Heart left ventricle (tissue), 16 donors: ENCODE measurements at regions not wholly inside any gene's neighbourhood (a gene's known extent, or its start where the extent isn't known, plus 50 kb on each side); places are given as distances from the start of the nearest gene placed in this dataset.

Source experiments
- ATAC-seq, 4 donors: fragments of 200-7000 bp; cut with Tn5 transposase; one replicate each; pipeline ENCODE4 v1.9.1; 2020 to 2022; ENCODE audit warnings: moderate library complexity in 4 of 4, mild to moderate bottlenecking in 3 of 4, moderate number of reproducible peaks in 1 of 4
- DNase-seq, 5 donors: peaks; one replicate each; pipeline ENCODE4 v3.0.0-alpha.2; 2020
- H3K27ac ChIP-seq, 12 donors: fragments of 200-600 bp; sonication (generic) in 4 of 12; one replicate each; pipeline versions ENCODE4 v1.5.0 to v1.8.0; 2016 to 2022; ENCODE audit warnings: mild to moderate bottlenecking in 2 of 12
- H3K27me3 ChIP-seq, 9 donors: fragments of 200-600 bp; sonication (generic) in 2 of 9; one replicate each; pipeline versions ENCODE4 v1.5.1 to v1.8.0; 2016 to 2022; ENCODE audit warnings: mild to moderate bottlenecking in 3 of 9
- H3K36me3 ChIP-seq, 9 donors: fragments of 200-600 bp; sonication (generic) in 2 of 9; one replicate each; pipeline versions ENCODE4 v1.5.0 to v1.8.0; 2018 to 2022; ENCODE audit warnings: mild to moderate bottlenecking in 2 of 9
- H3K4me1 ChIP-seq, 12 donors: fragments of 200-600 bp; sonication (generic) in 4 of 12; one replicate each; pipeline versions ENCODE4 v1.5.0 to v1.8.0; 2016 to 2022; ENCODE audit warnings: mild to moderate bottlenecking in 3 of 12
- H3K4me3 ChIP-seq, 12 donors: fragments of 200-600 bp; sonication (generic) in 4 of 12; one replicate each; pipeline versions ENCODE4 v1.5.0 to v1.8.0; 2017 to 2022; ENCODE audit warnings: mild to moderate bottlenecking in 9 of 12, moderate library complexity in 4 of 12
- H3K9me3 ChIP-seq, 12 donors: fragments of 200-600 bp; sonication (generic) in 4 of 12; one replicate each; pipeline versions ENCODE4 v1.5.0 to v1.8.0; 2016 to 2022; ENCODE audit warnings: mild to moderate bottlenecking in 1 of 12
- CTCF ChIP-seq, 12 donors: fragments of 200-600 bp; sonication (generic) in 4 of 12; IDR thresholded peaks; one replicate each; pipeline versions ENCODE4 v1.5.0 to v1.8.0; 2018 to 2022; ENCODE audit warnings: antibody characterized with exemption in 12 of 12, mild to moderate bottlenecking in 5 of 12
- POLR2A ChIP-seq, 2 donors: fragments of 450-650 bp; IDR thresholded peaks; one replicate each; pipeline ENCODE4 v1.6.1; 2017; ENCODE audit warnings: antibody characterized with exemption in 2 of 2, mild to moderate bottlenecking in 2 of 2, moderate library complexity in 2 of 2
- WGBS, 4 donors: extraction: QIAGEN DNeasy Blood & Tissue Kit in 2 of 4; methylation state at CpG; one replicate each; pipeline versions ENCODE4 v1.1.5 to v1.1.7; 2013 to 2018; 5-methylcytosine and 5-hydroxymethylcytosine counted together
- intact Hi-C, 10 donors: fragments of 100-400 bp; cut with DNase I; formaldehyde crosslinking; loops; one replicate each; pipeline versions ENCODE4 v1.11.1 to v1.14.2; 2022
- donor health status: ischemic (EF 13 %, LVEDD 7.1; RV severe dilation, severe dysfunction).
- donor health status: healthy with polysubstance abuse.
- donor health status: DM: no; HTN: yes; CAD: no.
- donor health status: DM: no; HTN: no; CAD: no.
- donor health status: ischemic (EF 25% LVEDD 6.9; RV normal size, moderate dysfunction).
- donor health status: ischemic (EF 25% LVEDD 5.7; RV mildly dilated, moderate dysfunction).
- donor health status: healthy.
- donor health status: DM: yes; HTN: yes; CAD: no.
- donor health status: ischemic (EF 35%, LVEDD 5.7; RV mildly dilated, moderate dysfunction).
- donor health status: nonischemic (EF 11% LVEDD 7.7; RV severe dilation, severe dysfunction).
- donor health status: DM: yes; HTN: yes; CAD: no.
- donor health status: PGD.
- donor health status: ischemic (EF 29% LVEDD 5.4; RV normal size, mild dysfunction).
- donor health status: nonischemic (EF 23%, LVEDD 6.1; RV moderate dilation, normal function).

GRCh38 chr16:72427783-72428331 lies 255.9 kb upstream of the PMFBP1 start:
- H3K4me1 ChIP-seq = no peaks in the 10 kb centered on the region
- ATAC-seq (no peak), DNase-seq (no peak)
- no peak overlapping the region for H3K27ac ChIP-seq
- 85 to 91% (median 88%) methylated on average over 8 of the region's 8 CpGs for WGBS, 4 donors
- H3K9me3 ChIP-seq = peaks cover 0 to 22% (median under 1%) of the 10 kb centered on the region in 12 donors
- H3K4me3 ChIP-seq = no peak overlapping the region
- H3K36me3 ChIP-seq = no peaks in the 10 kb centered on the region
- TF ChIP-seq POLR2A (IDR thresholded peaks at IDR 0.05) = no peak
- TF ChIP-seq CTCF (IDR thresholded peaks at IDR 0.05) = no peak
- H3K27me3 ChIP-seq = no peaks in the 10 kb centered on the region
- intact Hi-C loops = no loop called here

- DNase-seq (no peak), ATAC-seq (no peak)
- Histone ChIP-seq H3K4me1 (no peaks in the 10 kb centered on the region), H3K27ac (no peak overlapping the region), H3K27me3 (no peaks in the 10 kb centered on the region), H3K4me3 (no peak overlapping the region), H3K9me3 (peaks cover 0 to 24% (median 6%) of the 10 kb centered on the region in 12 donors), H3K36me3 (no peaks in the 10 kb centered on the region)
- intact Hi-C loops = no loop called here
- WGBS, 4 donors = 88 to 92% (median 90%) methylated on average over 17 of the region's 17 CpGs
- TF ChIP-seq POLR2A (IDR thresholded peaks at IDR 0.05) (no peak), CTCF (IDR thresholded peaks at IDR 0.05) (no peak)
These were observed 255.3 kb upstream of the PMFBP1 start for GRCh38 chr16:72427051-72427782.

GRCh38 chr16:72426386-72426785 lies 254.4 kb upstream of the PMFBP1 start:
- H3K27ac ChIP-seq = no peak overlapping the region
- H3K4me1 ChIP-seq = no peaks in the 10 kb centered on the region
- TF ChIP-seq POLR2A (IDR thresholded peaks at IDR 0.05) = no peak
- TF ChIP-seq CTCF (IDR thresholded peaks at IDR 0.05) = no peak
- intact Hi-C loops = no loop called here
- ATAC-seq = no peak
- H3K9me3 ChIP-seq = peaks cover 0 to 31% (median 7%) of the 10 kb centered on the region in 12 donors
- DNase-seq = no peak
- no peaks in the 10 kb centered on the region for H3K36me3 ChIP-seq
- no peaks in the 10 kb centered on the region for H3K27me3 ChIP-seq
- 91 to 95% (median 94%) methylated on average over 7 of the region's 7 CpGs for WGBS, 4 donors
- no peak overlapping the region for H3K4me3 ChIP-seq

GRCh38 chr16:72425571-72426341 lies 253.8 kb upstream of the PMFBP1 start:
- DNase-seq = no peak
- 87 to 92% (median 89%) methylated on average over 33 to 34 of the region's 34 CpGs for WGBS, 4 donors
- TF ChIP-seq CTCF (IDR thresholded peaks at IDR 0.05) = no peak
- no peak for TF ChIP-seq POLR2A (IDR thresholded peaks at IDR 0.05)
- Histone ChIP-seq H3K27ac (no peak overlapping the region), H3K4me1 (no peaks in the 10 kb centered on the region), H3K4me3 (no peak overlapping the region), H3K9me3 (peaks cover 0 to 36% (median 7%) of the 10 kb centered on the region in 12 donors), H3K27me3 (no peaks in the 10 kb centered on the region), H3K36me3 (no peaks in the 10 kb centered on the region)
- intact Hi-C loops = no loop called here
- no peak for ATAC-seq
